CD4-positive, alpha-beta T cell treated with Interleukin-12 subunit alpha and Interleukin-12 subunit beta, for 1 hour (primary cell): ENCODE measurements at regions not wholly inside any gene's neighbourhood (a gene's known extent, or its start where the extent isn't known, plus 50 kb on each side); places are given as distances from the start of the nearest gene placed in this dataset.
"Not testable (repeated sequence)": the region's sequence is repeated elsewhere in the genome, so short reads cannot be mapped to it uniquely, and the experiment has no call there.

Experiments
- DNase-seq: peaks from one replicate; pipeline ENCODE4 v3.0.0-alpha.2; 2020

DNA sequence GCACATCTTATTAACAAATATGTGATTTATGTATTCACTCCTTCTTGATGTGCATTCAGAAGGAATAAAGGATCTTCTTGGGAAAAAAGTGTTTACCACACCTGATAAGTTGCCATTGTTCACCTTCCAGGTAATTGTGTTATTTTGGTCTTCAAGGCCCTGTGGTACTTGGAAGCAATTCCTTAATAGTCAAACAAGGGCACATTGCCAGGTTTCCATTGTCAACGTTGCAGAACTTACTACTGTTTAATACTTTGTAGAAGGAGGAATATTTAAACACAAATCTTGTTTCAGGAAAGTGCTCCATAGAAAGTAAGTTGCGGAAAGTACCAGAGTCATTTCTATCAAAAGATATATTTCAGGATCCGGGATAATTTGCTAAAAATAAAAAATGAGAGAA is 129.5 kb upstream of the SGK1 start:
- no peak for DNase-seq

- no peak for DNase-seq
Observed at GRCh38 chr6:134446896-134447295, 129.0 kb upstream of the SGK1 start.

DNA sequence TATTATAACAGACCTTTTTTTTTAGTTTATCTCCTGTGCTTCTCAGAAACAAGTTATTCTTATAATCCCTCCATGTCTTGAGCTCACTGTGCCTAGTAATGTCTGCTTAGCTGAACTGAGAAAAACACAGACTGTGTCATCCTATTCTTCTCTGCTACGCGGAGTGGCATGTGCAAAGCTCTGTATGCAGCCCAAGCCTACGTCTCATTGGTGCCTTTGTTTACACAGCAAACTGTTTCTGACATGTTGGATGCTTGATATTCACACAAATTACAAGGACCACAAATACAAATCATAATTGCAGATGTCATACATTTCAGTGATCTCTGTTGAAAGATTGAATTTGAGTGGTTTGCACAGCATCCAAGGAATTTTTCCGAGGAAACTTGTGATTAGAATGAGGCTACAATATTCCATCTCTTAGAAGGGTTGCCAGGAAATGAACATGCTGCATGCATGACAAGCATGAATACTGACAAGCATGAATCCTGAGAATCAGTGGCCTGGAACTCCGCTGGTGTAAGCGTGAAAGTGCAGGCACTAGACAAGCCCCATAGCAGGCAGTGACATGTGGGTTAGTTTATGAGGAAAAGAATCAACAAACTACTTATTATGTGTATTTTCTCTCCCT is 128.4 kb upstream of the SGK1 start:
- DNase-seq = no peak

DNA sequence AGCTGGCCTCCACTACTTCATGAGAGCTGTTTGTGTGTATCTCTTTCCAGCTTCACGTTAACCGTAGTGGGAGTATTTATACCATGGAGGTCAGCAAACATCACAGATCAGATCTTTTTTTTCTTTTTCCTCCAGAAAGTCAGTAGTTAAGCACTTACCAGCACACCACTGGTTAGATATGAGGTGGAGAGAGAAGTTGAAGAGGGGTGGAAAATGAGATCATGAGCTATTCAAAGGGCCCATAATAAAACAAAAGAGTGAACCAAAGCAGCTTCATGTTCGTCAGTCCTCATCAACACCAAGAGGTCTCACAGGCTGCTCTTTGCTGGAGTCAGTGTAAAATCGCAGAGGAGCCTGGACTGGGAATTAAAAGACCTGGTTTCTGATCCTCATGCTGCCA is 125.1 kb upstream of the SGK1 start:
- no peak for DNase-seq

DNA sequence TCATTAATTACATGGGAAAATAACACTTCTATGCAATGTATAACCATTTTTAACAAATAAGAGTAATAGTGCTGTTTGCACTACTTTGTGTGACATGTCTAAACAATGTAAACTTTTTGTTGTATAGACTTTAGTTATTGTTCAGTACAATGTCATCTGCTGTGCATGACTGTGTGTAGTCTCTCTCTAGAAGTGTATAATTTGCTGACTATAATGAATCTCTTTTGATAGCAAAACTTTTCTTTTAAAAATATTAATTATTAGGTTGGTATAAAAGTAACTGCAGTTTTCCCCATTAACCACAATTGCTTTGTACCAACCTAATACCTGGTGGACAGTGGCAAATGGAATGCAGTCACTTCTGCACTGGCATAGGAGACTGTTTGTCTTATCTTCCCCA is 124.2 kb upstream of the SGK1 start:
- no peak for DNase-seq

- DNase-seq = no peak
Observed at GRCh38 chr6:134438837-134439236, 120.9 kb upstream of the SGK1 start.

DNA sequence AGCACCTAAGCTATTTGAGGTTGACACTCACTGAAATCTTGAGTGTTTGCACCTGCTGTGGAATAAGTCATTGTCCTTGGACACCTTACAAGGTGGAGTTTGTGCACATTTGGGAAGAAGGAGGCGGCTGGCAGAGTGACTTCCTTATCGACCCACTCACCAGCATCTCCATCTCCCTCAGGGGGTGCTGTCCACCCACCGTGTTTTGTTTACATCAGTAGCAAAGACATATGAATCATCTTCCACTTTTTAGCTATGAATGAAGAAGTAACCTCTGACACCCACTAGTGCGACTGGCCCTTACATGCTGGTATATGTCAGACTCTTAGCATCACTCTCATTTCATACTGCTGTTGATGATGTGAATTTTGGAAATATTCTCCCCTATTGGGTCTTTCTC is 119.5 kb upstream of the SGK1 start:
- peak; percentile 28 for DNase-seq

- DNase-seq = peak; percentile 4
Observed at GRCh38 chr6:134436950-134437349, 119.0 kb upstream of the SGK1 start.

DNA sequence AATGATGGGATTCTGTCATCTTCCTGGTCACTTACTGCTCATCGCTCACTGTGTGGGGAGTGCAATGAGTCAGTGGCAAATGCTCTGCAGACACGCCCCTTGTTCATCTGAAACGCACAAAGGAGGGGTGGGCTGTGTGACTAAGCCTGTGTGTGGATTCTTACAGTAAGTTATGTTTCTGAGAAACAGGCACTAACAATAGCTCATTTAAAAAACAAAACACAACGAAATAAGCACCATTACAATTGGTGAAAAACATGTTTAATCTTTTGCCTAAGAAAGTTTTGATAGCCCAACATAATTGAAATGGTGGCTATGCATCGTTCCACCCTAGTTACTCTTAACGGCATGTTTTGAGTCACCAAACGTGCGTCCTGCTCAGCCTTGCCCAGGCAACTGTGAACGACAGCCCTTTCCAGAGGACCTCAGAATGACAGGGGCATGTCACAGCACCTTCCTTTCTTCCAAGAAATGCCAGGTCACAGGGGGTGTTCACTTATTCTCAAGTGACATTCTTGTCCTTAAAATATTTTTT is 118.4 kb upstream of the SGK1 start:
- peak; percentile 50 for DNase-seq

DNA sequence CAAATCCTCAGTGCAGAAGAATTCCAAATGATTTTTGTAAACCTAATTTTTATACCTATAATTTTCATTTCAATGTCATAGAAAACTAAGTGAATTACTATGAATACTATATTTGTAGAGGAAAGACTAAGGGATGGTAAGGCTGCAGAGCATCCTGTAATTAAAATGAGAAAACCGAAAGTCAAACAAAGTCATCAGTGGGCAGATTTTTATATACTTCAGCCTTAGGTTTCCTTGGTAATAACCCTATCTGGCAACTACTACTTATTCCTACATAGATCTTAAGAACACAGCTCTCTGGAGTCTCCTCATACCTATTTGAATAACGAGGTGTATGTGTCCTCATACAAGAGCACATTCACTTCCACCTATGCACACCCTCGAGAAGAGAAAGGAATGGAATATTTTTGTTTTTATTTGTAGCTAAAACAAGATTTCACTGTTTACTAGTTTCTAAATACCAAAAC is 117.9 kb upstream of the SGK1 start:
- no peak for DNase-seq

- DNase-seq = no peak
Observed at GRCh38 chr6:134434019-134434942, 116.4 kb upstream of the SGK1 start.

- no peak for DNase-seq
Observed at GRCh38 chr6:134432036-134432435, 114.1 kb upstream of the SGK1 start.

DNA sequence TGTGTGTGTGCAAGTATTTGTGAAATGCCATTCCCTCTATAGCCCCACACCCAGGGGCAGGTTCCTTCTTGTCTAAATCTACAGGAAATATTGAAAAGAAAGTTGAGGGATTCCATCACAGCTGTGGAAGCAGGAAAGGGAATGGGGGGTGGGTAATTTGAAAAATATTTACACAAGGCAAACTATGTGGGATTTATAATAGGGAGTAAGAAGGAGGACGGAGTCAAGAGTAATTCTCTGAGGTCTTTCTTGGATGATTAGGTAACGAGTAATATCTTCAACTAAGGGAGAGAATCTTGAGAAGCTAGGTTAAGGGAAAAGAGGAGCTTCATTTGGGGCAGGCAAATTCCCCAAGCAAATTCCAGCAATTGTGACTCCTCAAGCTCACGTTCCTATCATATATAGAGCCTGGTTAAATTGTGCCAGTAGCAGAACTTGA is 113.5 kb upstream of the SGK1 start:
- no peak for DNase-seq

- no peak for DNase-seq
Observed at GRCh38 chr6:134429861-134430380, 112.0 kb upstream of the SGK1 start.

- DNase-seq = no peak
Observed at GRCh38 chr6:134427721-134428120, 109.8 kb upstream of the SGK1 start.

GRCh38 chr6:134426623-134427022 is 108.7 kb upstream of the SGK1 start:
- no peak for DNase-seq

- DNase-seq = not testable (repeated sequence)
Observed at GRCh38 chr6:134425917-134426316, 108.0 kb upstream of the SGK1 start.

DNA sequence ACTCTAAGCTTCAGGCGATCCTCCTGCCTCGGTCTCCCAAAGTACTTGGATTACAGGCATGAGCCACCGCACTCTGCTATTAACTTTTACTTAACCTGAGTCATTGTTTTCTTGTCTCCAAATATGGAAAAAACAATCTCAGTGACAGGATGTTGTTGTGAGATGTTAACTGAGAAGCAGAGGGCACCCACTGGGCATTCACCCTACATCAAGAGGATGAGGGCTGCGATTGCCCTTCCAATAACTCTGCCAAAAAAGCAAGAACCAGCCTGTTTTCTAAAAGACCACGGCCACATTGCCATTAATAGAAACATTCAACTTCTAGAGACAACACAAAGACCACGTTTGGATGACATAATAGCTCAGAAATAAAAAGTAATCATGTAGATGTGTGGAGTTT is 107.6 kb upstream of the SGK1 start:
- no peak for DNase-seq

- DNase-seq = no peak
Observed at GRCh38 chr6:134424798-134425170, 106.9 kb upstream of the SGK1 start.

DNA sequence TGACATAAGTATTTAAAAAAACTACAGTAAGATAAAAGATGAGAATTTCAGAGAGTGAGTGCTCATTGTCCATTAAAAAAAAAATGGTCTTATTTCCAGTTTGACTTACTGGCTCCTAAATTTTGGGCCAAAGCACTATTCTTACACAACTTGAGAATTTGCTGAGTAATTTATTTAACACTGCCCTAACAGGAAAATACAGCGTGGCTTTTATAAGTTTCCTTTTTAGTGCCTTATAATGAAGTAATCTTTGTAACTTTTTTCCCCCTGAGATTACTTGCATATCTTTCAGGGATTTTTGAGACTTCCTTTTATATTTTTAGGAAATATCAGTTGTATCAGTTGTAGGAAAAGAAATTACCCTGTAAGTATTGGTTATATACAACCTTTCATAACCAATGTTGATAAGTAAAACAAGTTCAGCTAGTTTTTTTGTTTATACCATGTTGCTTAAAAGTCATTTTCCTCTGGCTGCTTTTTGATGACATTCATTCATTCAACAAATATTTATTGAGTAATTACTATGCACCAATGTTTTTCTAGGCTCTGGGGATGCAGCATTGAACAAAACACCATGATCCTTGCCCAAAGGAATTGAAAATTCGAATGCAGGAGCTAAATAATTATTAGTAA is 106.4 kb upstream of the SGK1 start:
- no peak for DNase-seq

DNA sequence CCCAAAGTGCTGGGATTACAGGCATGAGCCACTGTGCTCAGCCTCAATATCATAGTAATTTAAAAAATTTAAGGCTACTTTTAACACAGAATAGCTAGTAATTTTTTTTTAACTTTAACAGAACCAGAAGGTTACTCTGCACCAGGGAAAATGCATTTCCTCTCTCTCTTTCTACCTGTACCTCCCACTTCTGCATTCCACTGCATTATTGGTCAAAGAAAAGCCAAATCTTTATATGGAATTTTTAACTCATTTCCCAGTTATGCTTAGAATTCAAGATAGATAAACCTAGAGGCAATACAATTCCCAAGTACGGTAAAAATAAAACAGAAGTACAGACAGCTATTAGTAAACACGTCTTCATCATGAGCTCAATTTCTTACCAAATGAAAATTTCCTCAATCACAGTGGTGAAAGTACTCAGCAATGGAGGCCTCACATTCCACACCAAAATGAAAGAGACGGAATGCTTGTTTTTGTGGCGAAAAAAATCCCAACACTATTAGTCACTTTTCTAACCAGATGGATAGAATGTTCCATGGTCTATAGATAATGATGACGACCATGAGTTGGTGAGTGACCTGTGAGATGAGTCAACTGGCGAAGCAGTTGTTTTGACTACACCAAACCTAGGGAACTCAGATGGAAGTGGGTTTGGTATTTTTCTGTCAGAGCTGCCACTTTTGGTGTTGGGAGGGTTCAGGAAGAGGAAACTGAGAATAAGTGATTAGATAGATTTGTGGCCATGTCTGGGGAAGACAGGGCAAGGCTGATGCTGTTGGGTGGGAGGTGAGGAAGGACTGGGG is 104.7 kb upstream of the SGK1 start:
- DNase-seq = no peak

DNA sequence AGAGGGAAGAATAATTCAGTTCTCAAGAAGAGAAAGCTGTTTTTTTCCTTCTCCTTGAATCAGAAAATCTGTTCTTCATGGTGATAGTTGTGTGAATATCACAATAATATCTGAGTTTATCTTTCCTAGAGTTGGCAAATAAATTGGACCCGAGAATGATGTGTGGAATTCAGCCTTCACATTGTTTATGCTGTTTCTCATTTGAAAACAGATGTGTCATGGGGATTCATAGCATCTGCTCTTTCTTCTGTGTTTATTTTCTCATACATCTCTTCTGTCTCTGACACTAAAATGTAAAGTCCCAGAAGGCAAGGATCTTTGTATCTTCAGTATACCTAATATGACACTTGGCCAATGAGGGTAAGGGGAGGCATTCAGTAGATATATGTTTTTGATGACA is 103.6 kb upstream of the SGK1 start:
- DNase-seq = no peak
